ENCODE measurements at regions not wholly inside any gene's neighbourhood (a gene's known extent, or its start where the extent isn't known, plus 50 kb on each side); places are given as distances from the start of the nearest gene placed in this dataset.
A peak's percentile ranks its signal among the peaks of the same experiment; 100 is the strongest.

DNA sequence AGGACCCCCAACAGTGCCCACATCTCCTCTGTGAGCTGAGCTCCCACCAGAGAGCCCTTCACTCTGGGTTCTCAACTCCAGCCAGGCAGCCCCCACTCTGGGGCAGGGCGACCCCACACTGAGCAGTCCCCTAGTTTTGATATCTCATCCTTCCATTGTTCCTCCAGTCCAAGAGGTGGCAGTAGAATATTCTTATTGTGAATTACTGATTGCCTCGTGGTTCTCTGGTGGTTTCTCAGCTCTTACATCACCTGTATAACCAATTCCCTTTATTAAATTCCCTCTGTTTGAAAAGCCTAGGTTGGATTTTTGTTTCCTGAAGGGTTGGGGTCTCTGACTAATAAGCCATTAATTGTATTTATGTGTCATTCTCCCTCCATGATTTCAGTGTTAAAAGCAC lies 407.5 kb downstream of the SETD4 start:
- TF ChIP-seq CTCF (conservative IDR thresholded peaks at IDR 0.05) = no peak
- H3K27ac ChIP-seq = no peak overlapping the region

DNA sequence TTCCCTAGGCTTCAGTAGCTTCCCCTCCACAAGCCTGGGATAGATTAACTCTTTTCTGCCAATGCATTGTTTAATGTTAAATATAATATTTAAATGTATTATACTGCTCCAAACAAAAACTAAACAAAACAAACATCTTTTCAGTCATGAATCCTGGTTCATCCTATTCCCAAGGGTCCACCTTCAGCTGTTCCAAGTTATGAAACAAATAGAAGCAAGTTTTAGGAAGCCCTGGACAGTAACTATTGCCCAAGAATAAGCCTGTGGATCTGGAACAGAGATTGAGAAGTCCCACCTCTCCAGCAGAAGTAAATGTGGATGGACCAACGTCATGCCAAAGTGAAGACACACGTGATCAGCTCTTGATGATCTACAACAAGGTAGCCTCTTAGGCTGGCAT lies 408.1 kb downstream of the SETD4 start:
- no peak for TF ChIP-seq CTCF (conservative IDR thresholded peaks at IDR 0.05)

GRCh38 chr21:35651196-35651595 lies 409.1 kb downstream of the SETD4 start:
- H3K27ac ChIP-seq = no peak overlapping the region
- TF ChIP-seq CTCF (conservative IDR thresholded peaks at IDR 0.05) = no peak

More for the DNA sequence above, 408.1 kb downstream of the SETD4 start:
- H3K27ac ChIP-seq = no peak overlapping the region

DNA sequence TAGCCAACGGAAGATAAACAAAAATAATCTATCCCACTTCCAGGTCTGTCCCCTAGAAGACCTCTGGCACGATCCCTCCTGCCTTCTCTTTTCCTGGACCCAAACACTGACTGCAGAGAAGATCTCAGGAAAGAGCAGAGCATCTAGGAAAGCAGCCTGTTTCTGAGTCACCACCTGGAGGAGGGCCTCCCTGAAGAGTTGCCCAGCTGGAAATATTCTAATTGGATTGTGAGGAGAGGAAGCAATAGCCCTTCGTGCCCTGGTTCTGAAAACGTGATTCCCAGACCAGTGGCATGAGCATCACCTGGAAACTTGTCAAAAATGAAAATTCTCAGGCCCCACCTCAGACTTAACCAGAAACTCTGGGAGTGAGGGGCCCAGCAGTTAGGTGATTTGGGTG lies 411.1 kb downstream of the SETD4 start:
- no peak overlapping the region for H3K27ac ChIP-seq
- no peak for TF ChIP-seq CTCF (conservative IDR thresholded peaks at IDR 0.05)

DNA sequence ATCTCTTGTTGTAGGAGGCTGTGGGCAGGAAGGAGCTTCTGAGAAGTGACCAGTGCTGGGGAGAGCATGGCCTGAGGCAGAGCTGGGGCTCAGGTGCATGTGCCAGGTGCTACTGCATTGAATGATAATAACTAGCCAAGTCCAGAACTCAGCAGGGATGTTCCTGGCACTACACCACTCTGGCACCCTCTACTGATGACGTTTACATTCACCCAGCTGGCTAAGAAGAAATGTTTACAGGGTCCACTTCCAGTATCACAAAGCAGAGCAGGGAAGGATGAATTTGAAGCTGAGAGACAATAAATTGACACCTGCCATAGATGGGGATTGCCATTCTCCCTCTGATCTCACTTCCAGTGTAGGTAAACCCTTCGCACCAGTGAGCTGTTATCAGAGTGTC lies 411.8 kb downstream of the SETD4 start:
- TF ChIP-seq CTCF (conservative IDR thresholded peaks at IDR 0.05) = peak; percentile 70
- H3K27ac ChIP-seq = no peak overlapping the region

- no peak overlapping the region for H3K27ac ChIP-seq
- no peak for TF ChIP-seq CTCF (conservative IDR thresholded peaks at IDR 0.05)
Observed at GRCh38 chr21:35646606-35647005, 413.7 kb downstream of the SETD4 start.

DNA sequence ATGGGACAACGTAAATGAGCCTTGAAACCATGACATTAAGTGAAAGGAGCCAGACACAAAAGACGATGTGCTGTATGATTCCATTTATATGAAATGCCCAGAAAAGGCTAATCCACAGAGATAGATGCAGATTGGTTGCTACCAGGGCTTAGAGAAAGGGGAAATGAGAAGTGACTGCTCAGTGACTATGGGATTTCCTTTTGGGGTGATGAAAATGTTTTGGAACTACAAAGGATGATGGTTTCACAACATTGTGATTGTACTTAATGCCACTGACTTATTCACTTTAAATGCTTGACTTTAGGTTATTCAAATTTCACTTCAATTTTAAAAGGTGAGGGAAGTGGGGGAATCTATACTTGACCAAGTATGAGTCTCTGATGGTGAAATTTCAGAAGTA lies 414.3 kb downstream of the SETD4 start:
- no peak overlapping the region for H3K27ac ChIP-seq
- no peak for TF ChIP-seq CTCF (conservative IDR thresholded peaks at IDR 0.05)

GRCh38 chr21:35644523-35644922 lies 415.8 kb downstream of the SETD4 start:
- TF ChIP-seq CTCF (conservative IDR thresholded peaks at IDR 0.05) = no peak
- H3K27ac ChIP-seq = no peak overlapping the region

Data from VCaP (cell line).